Left lung (tissue), 4 donors: ENCODE measurements at regions not wholly inside any gene's neighbourhood (a gene's known extent, or its start where the extent isn't known, plus 50 kb on each side); places are given as distances from the start of the nearest gene placed in this dataset.

Experiments
- ATAC-seq: fragments of 200-7000 bp; cut with Tn5 transposase; one replicate; pipeline ENCODE4 v1.9.1; 2020; ENCODE audit warnings: moderate library complexity
- DNase-seq, 4 donors: peaks; one replicate each; pipeline ENCODE4 v3.0.0-alpha.2; 2013 to 2020
- H3K27ac ChIP-seq, 2 donors: fragments of 200-600 bp; sonication (generic) in 1 of 2; one replicate each; pipeline versions ENCODE4 v1.5.0 to v1.8.0; 2020 to 2021
- H3K27me3 ChIP-seq, 2 donors: fragments of 200-600 bp; sonication (generic) in 1 of 2; one replicate each; pipeline versions ENCODE4 v1.5.0 to v1.8.0; 2020 to 2021
- H3K36me3 ChIP-seq, 2 donors: fragments of 200-600 bp; sonication (generic) in 1 of 2; one replicate each; pipeline versions ENCODE4 v1.5.0 to v1.8.0; 2020 to 2021
- H3K4me1 ChIP-seq, 2 donors: fragments of 200-600 bp; one replicate each; pipeline ENCODE4 v1.8.0; 2021
- H3K4me3 ChIP-seq, 2 donors: fragments of 200-600 bp; sonication (generic) in 1 of 2; one replicate each; pipeline versions ENCODE4 v1.5.0 to v1.8.0; 2020 to 2021; ENCODE audit warnings: mild to moderate bottlenecking in 1 of 2
- H3K9me3 ChIP-seq, 2 donors: fragments of 200-600 bp; sonication (generic) in 1 of 2; one replicate each; pipeline versions ENCODE4 v1.5.0 to v1.8.0; 2020 to 2021
- CTCF ChIP-seq, 2 donors: fragments of 200-600 bp; sonication (generic) in 1 of 2; IDR thresholded peaks; one replicate each; pipeline versions ENCODE4 v1.5.0 to v1.8.0; 2021; ENCODE audit warnings: antibody characterized with exemption in 2 of 2
- intact Hi-C, 2 donors: fragments of 100-400 bp; cut with DNase I; formaldehyde crosslinking; loops; one replicate each; pipeline versions ENCODE4 v1.11.2 to v1.14.2; 2022
- donor health status: DM: no; HTN: yes; CAD: no.
- donor health status: DM: no; HTN: no; CAD: no.

DNA sequence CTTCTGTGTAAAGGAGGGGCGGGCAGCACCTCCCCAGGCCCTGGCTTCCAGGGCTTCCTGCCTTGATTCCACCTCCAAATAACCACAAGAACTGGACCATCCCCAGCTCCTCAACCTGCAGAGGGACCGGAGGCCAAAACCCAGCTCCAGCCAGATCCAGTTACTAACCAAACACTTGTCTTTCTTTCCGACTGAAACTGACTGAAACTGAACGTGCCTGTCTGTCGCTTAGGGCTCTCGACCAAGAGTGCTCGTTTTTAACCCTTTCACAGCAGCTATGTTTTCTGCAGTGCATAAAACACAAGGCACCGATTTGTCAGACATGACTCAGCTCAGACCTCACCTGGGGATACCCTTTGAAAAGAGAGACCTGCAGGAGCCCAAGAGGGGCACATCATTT, 249.9 kb upstream of the SIX2 start:
- Histone ChIP-seq H3K4me1 (no peaks in the 10 kb centered on the region), H3K27me3 (peaks cover 0 to 9% of the 10 kb centered on the region in 2 donors), H3K36me3 (no peaks in the 10 kb centered on the region), H3K27ac (no peak overlapping the region), H3K9me3 (no peaks in the 10 kb centered on the region), H3K4me3 (no peak overlapping the region)
- intact Hi-C loops: no loop called here
- peak in 2 of 4 donors; percentile 44 to 66 for DNase-seq
- no peak for TF ChIP-seq CTCF (IDR thresholded peaks at IDR 0.05)
- peak; percentile 90 for ATAC-seq

GRCh38 chr2:45258311-45258710, 249.1 kb upstream of the SIX2 start:
- intact Hi-C loops: no loop called here
- Histone ChIP-seq H3K9me3 (no peaks in the 10 kb centered on the region), H3K27ac (no peak overlapping the region), H3K36me3 (no peaks in the 10 kb centered on the region), H3K4me3 (no peak overlapping the region), H3K4me1 (no peaks in the 10 kb centered on the region), H3K27me3 (peaks cover 0 to 3% of the 10 kb centered on the region in 2 donors)
- DNase-seq (no peak), ATAC-seq (no peak)
- no peak for TF ChIP-seq CTCF (IDR thresholded peaks at IDR 0.05)

GRCh38 chr2:45257820-45258219, 248.6 kb upstream of the SIX2 start:
- Histone ChIP-seq H3K4me1 (no peaks in the 10 kb centered on the region), H3K27ac (no peak overlapping the region), H3K27me3 (no peaks in the 10 kb centered on the region), H3K4me3 (no peak overlapping the region), H3K36me3 (no peaks in the 10 kb centered on the region), H3K9me3 (no peaks in the 10 kb centered on the region)
- intact Hi-C loops: no loop called here
- DNase-seq (no peak), ATAC-seq (no peak)
- TF ChIP-seq CTCF (IDR thresholded peaks at IDR 0.05): no peak

DNA sequence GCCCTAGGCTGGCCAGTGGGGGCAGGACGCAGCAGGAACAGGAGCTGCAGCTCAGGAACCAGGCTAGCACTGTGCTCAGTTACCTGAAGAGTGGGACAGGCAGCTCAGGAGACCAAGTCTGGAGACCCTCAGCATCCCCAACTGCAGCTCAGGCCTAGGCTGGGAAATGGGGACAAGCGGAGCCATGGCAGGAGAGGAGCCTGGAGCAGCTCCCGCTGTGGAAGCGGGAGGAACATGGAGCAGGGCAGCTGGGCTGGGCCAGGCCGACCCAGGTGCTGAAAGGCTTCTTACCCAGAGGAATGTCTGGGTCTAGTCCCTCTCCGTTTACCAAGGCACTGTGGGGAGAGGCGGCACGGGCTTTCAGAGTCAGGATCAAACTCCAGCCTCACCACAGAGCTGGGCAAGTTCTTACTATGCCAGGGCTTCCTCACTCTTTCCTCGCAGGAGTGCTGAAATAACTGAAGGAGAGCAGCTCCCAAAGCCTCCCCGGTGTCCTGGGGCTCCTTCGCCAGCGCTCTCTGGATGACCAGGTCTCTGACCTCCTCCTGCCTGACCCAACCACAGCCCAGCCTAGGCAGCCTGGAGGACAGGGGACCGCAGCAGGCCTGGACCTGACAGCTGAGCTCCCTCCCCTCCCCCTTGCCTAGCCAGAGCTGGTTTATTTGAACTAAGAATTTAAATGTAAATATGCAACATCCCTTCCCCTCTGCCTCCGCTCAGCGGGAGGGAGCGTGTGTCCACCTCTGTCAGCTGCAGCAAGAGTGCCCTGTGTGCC, 247.8 kb upstream of the SIX2 start:
- intact Hi-C loops: no loop called here
- Histone ChIP-seq H3K4me3 (no peak overlapping the region), H3K4me1 (no peaks in the 10 kb centered on the region), H3K36me3 (no peaks in the 10 kb centered on the region), H3K27ac (no peak overlapping the region), H3K27me3 (no peaks in the 10 kb centered on the region), H3K9me3 (no peaks in the 10 kb centered on the region)
- TF ChIP-seq CTCF (IDR thresholded peaks at IDR 0.05): no peak
- peak in 1 of 4 donors; percentile 40 for DNase-seq
- no peak for ATAC-seq

DNA sequence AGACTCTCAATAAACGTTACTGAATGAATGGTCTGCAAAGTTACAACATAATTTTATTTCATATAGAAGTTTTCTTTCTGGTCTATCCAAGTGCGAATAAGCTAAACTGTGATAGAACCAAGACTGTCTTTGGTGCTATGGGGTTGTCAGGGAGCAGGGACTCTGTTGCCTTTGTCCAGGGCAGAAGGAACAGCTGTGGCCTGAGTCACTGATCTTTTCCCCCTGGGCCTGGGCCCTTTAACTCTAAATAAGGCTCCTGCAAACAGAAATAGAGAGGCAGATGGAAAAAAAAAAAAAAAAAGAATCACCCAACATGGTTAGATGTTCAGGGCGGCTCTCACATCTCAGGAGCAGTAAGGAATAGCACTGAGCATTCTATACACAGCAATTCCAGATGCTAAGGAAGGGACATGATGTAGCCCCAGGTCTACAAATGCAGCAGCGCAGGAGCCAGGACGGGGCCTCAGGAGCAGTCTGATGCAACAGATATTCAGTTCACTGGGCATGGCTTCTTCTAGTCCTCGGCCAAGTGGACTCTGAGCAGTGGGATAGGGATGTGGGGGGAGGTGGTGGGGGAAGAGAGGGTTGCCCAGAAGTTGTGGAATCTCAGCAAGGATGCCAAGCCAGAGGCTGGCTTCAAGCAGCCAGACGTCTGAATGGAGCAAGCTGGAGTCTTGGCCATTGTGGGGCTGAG, 247.1 kb upstream of the SIX2 start:
- H3K27me3 ChIP-seq: no peaks in the 10 kb centered on the region
- H3K9me3 ChIP-seq: no peaks in the 10 kb centered on the region
- DNase-seq: no peak
- H3K36me3 ChIP-seq: no peaks in the 10 kb centered on the region
- no peak for TF ChIP-seq CTCF (IDR thresholded peaks at IDR 0.05)
- intact Hi-C loops: no loop called here
- no peak for ATAC-seq
- H3K4me3 ChIP-seq: no peak overlapping the region
- no peak overlapping the region for H3K27ac ChIP-seq
- no peaks in the 10 kb centered on the region for H3K4me1 ChIP-seq
